CD4-positive, CD25-positive, alpha-beta regulatory T cell (primary cell): ENCODE measurements at regions not wholly inside any gene's neighbourhood (a gene's known extent, or its start where the extent isn't known, plus 50 kb on each side); places are given as distances from the start of the nearest gene placed in this dataset.

ENCODE experiments used
- ATAC-seq, 2 donors: fragments of 150-1000 bp; cut with Tn5 transposase; one replicate each; pipeline ENCODE4 v1.10.0; 2021; ENCODE audit warnings: low read depth in 2 of 2, moderate number of reproducible peaks in 2 of 2, moderate library complexity in 1 of 2
- DNase-seq, 3 donors: peaks; one replicate each; pipeline versions ENCODE4 v3.0.0 to v3.0.0-alpha.2; 2012 to 2022; ENCODE audit warnings: mixed read lengths in 1 of 3
- H3K27ac ChIP-seq: one replicate; pipeline ENCODE4 v1.7.0; 2013; ENCODE audit warnings: mild to moderate bottlenecking, low read length; ENCODE audit not compliant: insufficient read depth, poor library complexity, severe bottlenecking
- H3K27me3 ChIP-seq: one replicate; pipeline ENCODE4 v1.7.0; 2013; ENCODE audit warnings: low read length; ENCODE audit not compliant: control insufficient read depth, insufficient read depth
- H3K36me3 ChIP-seq: one replicate; pipeline ENCODE4 v1.7.0; 2013; ENCODE audit warnings: mild to moderate bottlenecking, low read length, moderate library complexity; ENCODE audit not compliant: control insufficient read depth, insufficient read depth
- H3K4me1 ChIP-seq: 2 replicates; pipeline ENCODE4 v1.7.0; 2013; ENCODE audit warnings: mild to moderate bottlenecking, low read length; ENCODE audit not compliant: insufficient read depth, control insufficient read depth, poor library complexity, severe bottlenecking
- H3K4me3 ChIP-seq: one replicate; pipeline ENCODE4 v1.7.0; 2013; ENCODE audit warnings: low read depth, mild to moderate bottlenecking, low read length, moderate library complexity
- H3K9me3 ChIP-seq, 2 experiments: 1 replicate in 1 of 2; 2 replicates in 1 of 2; pipeline ENCODE4 v1.7.0; 2013; ENCODE audit warnings: low read length in 2 of 2, mild to moderate bottlenecking in 1 of 2, moderate library complexity in 1 of 2; ENCODE audit not compliant: control insufficient read depth in 2 of 2
- H3K27ac Mint-ChIP-seq, 3 donors: one replicate each; pipeline ENCODE4 v1.8.0; 2020 to 2022; ENCODE audit warnings: mild to moderate bottlenecking in 3 of 3, mixed read lengths in 3 of 3, moderate library complexity in 2 of 3
- H3K27me3 Mint-ChIP-seq: one replicate; pipeline ENCODE4 v1.8.0; 2022; ENCODE audit warnings: mild to moderate bottlenecking, mixed read lengths
- H3K36me3 Mint-ChIP-seq: one replicate; pipeline ENCODE4 v1.8.0; 2020; ENCODE audit warnings: mixed read lengths
- H3K4me1 Mint-ChIP-seq, 4 donors: one replicate each; pipeline ENCODE4 v1.8.0; 2020 to 2022; ENCODE audit warnings: mixed read lengths in 4 of 4, mild to moderate bottlenecking in 1 of 4
- H3K4me3 Mint-ChIP-seq, 4 donors: one replicate each; pipeline ENCODE4 v1.8.0; 2020 to 2022; ENCODE audit warnings: mild to moderate bottlenecking in 4 of 4, mixed read lengths in 4 of 4, moderate library complexity in 3 of 4
- H3K9me3 Mint-ChIP-seq, 7 donors: one replicate each; pipeline ENCODE4 v1.8.0; 2020 to 2022; ENCODE audit warnings: mixed read lengths in 7 of 7, mild to moderate bottlenecking in 3 of 7, moderate library complexity in 2 of 7

DNA sequence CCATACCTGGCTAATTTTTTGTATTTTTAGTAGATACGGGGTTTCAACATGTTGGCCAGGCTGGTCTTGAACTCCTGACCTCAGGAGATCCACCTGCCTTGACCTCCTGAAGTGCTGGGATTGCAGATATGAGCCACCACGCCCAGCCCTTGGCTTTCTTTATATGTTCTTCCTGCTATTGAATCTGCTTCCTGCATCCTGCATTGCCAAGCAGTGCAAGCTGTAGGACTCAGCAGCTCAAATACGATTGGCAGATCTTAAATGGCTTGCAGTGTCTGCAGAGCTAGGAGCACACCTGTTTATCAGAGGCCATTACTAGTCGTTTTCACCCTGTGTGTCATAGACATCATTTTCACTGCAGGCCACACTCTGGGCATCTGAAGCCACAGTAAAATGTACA is 426.2 kb upstream of the PPP2R3A start:
- H3K36me3 ChIP-seq: no peaks in the 10 kb centered on the region
- H3K27me3 Mint-ChIP-seq: no peaks in the 10 kb centered on the region

DNA sequence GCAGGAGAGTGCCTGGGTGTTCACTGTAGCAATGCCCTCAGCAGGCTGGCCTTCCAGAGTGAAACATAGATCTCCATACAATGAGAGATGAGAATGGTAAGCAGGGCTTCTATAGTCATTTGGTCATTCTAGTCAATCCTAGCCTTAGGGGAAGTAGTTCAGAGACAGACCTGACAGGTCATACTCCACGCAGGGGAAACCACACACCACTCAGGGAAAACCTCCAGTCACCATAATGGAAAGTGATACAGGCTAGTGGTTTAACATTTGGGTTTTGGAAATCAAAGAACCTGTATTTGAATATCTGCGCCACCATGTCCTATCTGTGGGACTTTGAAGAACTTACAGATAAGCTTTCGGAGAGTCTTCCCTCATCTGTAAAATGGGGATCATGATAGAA is 425.7 kb upstream of the PPP2R3A start:
- Histone ChIP-seq H3K4me3 (no peak overlapping the region), H3K36me3 (no peaks in the 10 kb centered on the region), H3K27me3 (no peaks in the 10 kb centered on the region), H3K27ac (no peak overlapping the region), H3K4me1 (no peaks in the 10 kb centered on the region), H3K9me3 (no peaks in the 10 kb centered on the region)
- H3K36me3 Mint-ChIP-seq: no peaks in the 10 kb centered on the region
- peaks cover 0 to 7% (median 4%) of the 10 kb centered on the region in 7 donors for H3K9me3 Mint-ChIP-seq
- H3K27ac Mint-ChIP-seq: no peak overlapping the region
- H3K4me1 Mint-ChIP-seq: no peaks in the 10 kb centered on the region
- no peaks in the 10 kb centered on the region for H3K27me3 Mint-ChIP-seq
- ATAC-seq (no peak), DNase-seq (no peak)
- H3K4me3 Mint-ChIP-seq: no peak overlapping the region

More for the DNA sequence above, 426.2 kb upstream of the PPP2R3A start:
- Mint-ChIP-seq H3K9me3 (peaks cover 0 to 7% (median 4%) of the 10 kb centered on the region in 7 donors), H3K27ac (no peak overlapping the region), H3K4me1 (no peaks in the 10 kb centered on the region), H3K36me3 (no peaks in the 10 kb centered on the region), H3K4me3 (no peak overlapping the region)
- H3K27ac ChIP-seq: no peak overlapping the region
- no peaks in the 10 kb centered on the region for H3K9me3 ChIP-seq
- DNase-seq (no peak), ATAC-seq (no peak)
- H3K4me3 ChIP-seq: no peak overlapping the region
- H3K27me3 ChIP-seq: no peaks in the 10 kb centered on the region
- no peaks in the 10 kb centered on the region for H3K4me1 ChIP-seq

- Mint-ChIP-seq H3K27me3 (no peaks in the 10 kb centered on the region), H3K4me1 (no peaks in the 10 kb centered on the region), H3K9me3 (peaks cover 0 to 2% (median 1%) of the 10 kb centered on the region in 7 donors)
Measured at GRCh38 chr3:135549928-135550494, 415.5 kb upstream of the PPP2R3A start.

GRCh38 chr3:135556174-135556573 is 409.4 kb upstream of the PPP2R3A start:
- H3K36me3 Mint-ChIP-seq: no peaks in the 10 kb centered on the region
- peaks cover 0 to 2% (median 0%) of the 10 kb centered on the region in 7 donors for H3K9me3 Mint-ChIP-seq
- no peak overlapping the region for H3K27ac ChIP-seq
- no peaks in the 10 kb centered on the region for H3K4me1 Mint-ChIP-seq
- H3K27ac Mint-ChIP-seq: no peak overlapping the region
- H3K4me3 ChIP-seq: no peak overlapping the region
- no peaks in the 10 kb centered on the region for H3K27me3 ChIP-seq
- H3K4me3 Mint-ChIP-seq: no peak overlapping the region
- ATAC-seq: no peak
- H3K27me3 Mint-ChIP-seq: no peaks in the 10 kb centered on the region
- no peaks in the 10 kb centered on the region for H3K9me3 ChIP-seq
- no peaks in the 10 kb centered on the region for H3K4me1 ChIP-seq
- H3K36me3 ChIP-seq: no peaks in the 10 kb centered on the region
- no peak for DNase-seq

More at GRCh38 chr3:135549928-135550494, 415.5 kb upstream of the PPP2R3A start:
- Histone ChIP-seq H3K27me3 (no peaks in the 10 kb centered on the region), H3K36me3 (no peaks in the 10 kb centered on the region), H3K4me1 (no peaks in the 10 kb centered on the region), H3K27ac (no peak overlapping the region), H3K9me3 (no peaks in the 10 kb centered on the region), H3K4me3 (no peak overlapping the region)
- no peak for ATAC-seq
- Mint-ChIP-seq H3K36me3 (no peaks in the 10 kb centered on the region), H3K4me3 (no peak overlapping the region), H3K27ac (no peak overlapping the region)
- DNase-seq: no peak

- ATAC-seq: no peak
- H3K4me1 Mint-ChIP-seq: no peaks in the 10 kb centered on the region
- DNase-seq: no peak
- Histone ChIP-seq H3K4me1 (no peaks in the 10 kb centered on the region), H3K4me3 (no peak overlapping the region), H3K9me3 (no peaks in the 10 kb centered on the region), H3K27ac (no peak overlapping the region), H3K27me3 (no peaks in the 10 kb centered on the region), H3K36me3 (no peaks in the 10 kb centered on the region)
- no peaks in the 10 kb centered on the region for H3K36me3 Mint-ChIP-seq
- no peaks in the 10 kb centered on the region for H3K27me3 Mint-ChIP-seq
- H3K4me3 Mint-ChIP-seq: no peak overlapping the region
- H3K9me3 Mint-ChIP-seq: peaks cover 0 to 2% (median 0%) of the 10 kb centered on the region in 7 donors
- H3K27ac Mint-ChIP-seq: no peak overlapping the region
Measured at GRCh38 chr3:135558150-135558783, 407.3 kb upstream of the PPP2R3A start.

GRCh38 chr3:135558906-135559305 is 406.6 kb upstream of the PPP2R3A start:
- H3K36me3 ChIP-seq: no peaks in the 10 kb centered on the region
- no peak for DNase-seq
- no peaks in the 10 kb centered on the region for H3K4me1 ChIP-seq
- H3K4me3 ChIP-seq: no peak overlapping the region
- no peak overlapping the region for H3K4me3 Mint-ChIP-seq
- H3K27me3 ChIP-seq: no peaks in the 10 kb centered on the region
- no peak overlapping the region for H3K27ac Mint-ChIP-seq
- no peak for ATAC-seq
- no peaks in the 10 kb centered on the region for H3K4me1 Mint-ChIP-seq
- no peaks in the 10 kb centered on the region for H3K27me3 Mint-ChIP-seq
- H3K36me3 Mint-ChIP-seq: no peaks in the 10 kb centered on the region
- H3K9me3 ChIP-seq: no peaks in the 10 kb centered on the region
- no peak overlapping the region for H3K27ac ChIP-seq
- H3K9me3 Mint-ChIP-seq: peaks cover 0 to 2% (median 0%) of the 10 kb centered on the region in 7 donors

- Mint-ChIP-seq H3K4me3 (no peak overlapping the region), H3K27ac (no peak overlapping the region), H3K36me3 (no peaks in the 10 kb centered on the region), H3K27me3 (no peaks in the 10 kb centered on the region), H3K9me3 (peaks cover 0 to 2% (median 0%) of the 10 kb centered on the region in 7 donors), H3K4me1 (no peaks in the 10 kb centered on the region)
- H3K4me3 ChIP-seq: no peak overlapping the region
- DNase-seq: no peak
- H3K27ac ChIP-seq: no peak overlapping the region
- H3K36me3 ChIP-seq: no peaks in the 10 kb centered on the region
- H3K4me1 ChIP-seq: no peaks in the 10 kb centered on the region
- no peaks in the 10 kb centered on the region for H3K27me3 ChIP-seq
- no peaks in the 10 kb centered on the region for H3K9me3 ChIP-seq
- no peak for ATAC-seq
Measured at GRCh38 chr3:135559802-135560201, 405.7 kb upstream of the PPP2R3A start.

- Histone ChIP-seq H3K4me1 (no peaks in the 10 kb centered on the region), H3K36me3 (no peaks in the 10 kb centered on the region), H3K27ac (no peak overlapping the region), H3K27me3 (no peaks in the 10 kb centered on the region), H3K9me3 (no peaks in the 10 kb centered on the region), H3K4me3 (no peak overlapping the region)
- no peaks in the 10 kb centered on the region for H3K36me3 Mint-ChIP-seq
- ATAC-seq (no peak), DNase-seq (no peak)
- no peaks in the 10 kb centered on the region for H3K4me1 Mint-ChIP-seq
- no peaks in the 10 kb centered on the region for H3K27me3 Mint-ChIP-seq
- no peak overlapping the region for H3K4me3 Mint-ChIP-seq
- peaks cover 0 to 2% (median 0%) of the 10 kb centered on the region in 7 donors for H3K9me3 Mint-ChIP-seq
- H3K27ac Mint-ChIP-seq: no peak overlapping the region
Measured at GRCh38 chr3:135560847-135561246, 404.7 kb upstream of the PPP2R3A start.
